WTC11 (cell line): ENCODE measurements at regions not wholly inside any gene's neighbourhood (a gene's known extent, or its start where the extent isn't known, plus 50 kb on each side); places are given as distances from the start of the nearest gene placed in this dataset.

Experiments used
- ATAC-seq: fragments of 200-7000 bp; cut with Tn5 transposase; 2 replicates; pipeline ENCODE4 v1.10.0; 2021; ENCODE audit warnings: mild to moderate bottlenecking, moderate library complexity
- CTCF ChIA-PET: fragments of 300-600 bp; sonication (Branson Sonifier 250); formaldehyde crosslinking; loops from one replicate; lab custom pipeline; 2021; ENCODE audit warnings: antibody characterized with exemption; lab: Charles Lee
- POLR2A ChIA-PET: fragments of 350-600 bp; sonication (Branson Sonifier 250); formaldehyde crosslinking; loops from one replicate; lab custom pipeline; 2021; ENCODE audit warnings: antibody characterized with exemption; lab: Charles Lee
- DNase-seq: peaks from one replicate; pipeline ENCODE4 v3.0.0; 2021; ENCODE audit warnings: low spot score
- H3K27ac Mint-ChIP-seq: 2 replicates; pipeline ENCODE4 v1.8.0; 2021; ENCODE audit warnings: mixed read lengths
- H3K27me3 Mint-ChIP-seq: 2 replicates; pipeline ENCODE4 v1.8.0; 2021; ENCODE audit warnings: low read depth, mild to moderate bottlenecking, moderate library complexity, mixed read lengths
- H3K36me3 Mint-ChIP-seq: 2 replicates; pipeline ENCODE4 v1.8.0; 2021; ENCODE audit warnings: mixed read lengths
- H3K4me1 Mint-ChIP-seq: 2 replicates; pipeline ENCODE4 v1.8.0; 2022; ENCODE audit warnings: mixed read lengths
- H3K4me3 Mint-ChIP-seq: 2 replicates; pipeline ENCODE4 v1.8.0; 2021; ENCODE audit warnings: mild to moderate bottlenecking, moderate library complexity, mixed read lengths
- H3K9me3 Mint-ChIP-seq: 2 replicates; pipeline ENCODE4 v1.8.0; 2021; ENCODE audit warnings: mixed read lengths
- FOXP1 ChIP-seq: sonication (generic); formaldehyde crosslinking; IDR thresholded peaks from 2 replicates; pipeline ENCODE4 v1.8.0; 2022; ENCODE audit warnings: missing genetic modification reagents, mild to moderate bottlenecking, moderate library complexity, borderline replicate concordance
- GRHL2 ChIP-seq: fragments of 250-450 bp; sonication (Bioruptor Pico); IDR thresholded peaks from 2 replicates; pipeline ENCODE4 v1.8.0; 2022; ENCODE audit warnings: mild to moderate bottlenecking, moderate library complexity; ENCODE audit not compliant: insufficient replicate concordance, severe bottlenecking
- HMGA2 ChIP-seq: fragments of 250-450 bp; sonication (Bioruptor Pico); IDR thresholded peaks from 2 replicates; pipeline ENCODE4 v1.4.0; 2021; ENCODE audit warnings: mild to moderate bottlenecking, moderate library complexity
- IRF2 ChIP-seq: sonication (generic); formaldehyde crosslinking; IDR thresholded peaks from 2 replicates; pipeline ENCODE4 v1.8.0; 2022; ENCODE audit warnings: low read depth, missing genetic modification reagents, borderline replicate concordance
- NFATC4 ChIP-seq: fragments of 250-450 bp; sonication (Bioruptor Pico); IDR thresholded peaks from 2 replicates; pipeline ENCODE4 v1.9.0; 2021; ENCODE audit warnings: mild to moderate bottlenecking
- NFYB ChIP-seq: sonication (generic); formaldehyde crosslinking; conservative IDR thresholded peaks from 2 replicates; pipeline ENCODE4 v1.8.0; 2022; ENCODE audit warnings: low read depth, missing genetic modification reagents
- NR2C2 ChIP-seq: sonication (generic); formaldehyde crosslinking; IDR thresholded peaks from 2 replicates; pipeline ENCODE4 v1.8.0; 2022; ENCODE audit warnings: mild to moderate bottlenecking, missing genetic modification reagents
- NR3C1 ChIP-seq: sonication (generic); formaldehyde crosslinking; conservative IDR thresholded peaks from 2 replicates; pipeline ENCODE4 v1.8.1; 2023; ENCODE audit warnings: low read depth, mild to moderate bottlenecking, missing genetic modification reagents
- SOX15 ChIP-seq: fragments of 250-450 bp; sonication (Bioruptor Pico); IDR thresholded peaks from 2 replicates; pipeline ENCODE4 v1.9.0; 2021; ENCODE audit warnings: mild to moderate bottlenecking
- TCF7 ChIP-seq: sonication (generic); formaldehyde crosslinking; IDR thresholded peaks from 2 replicates; pipeline ENCODE4 v1.8.0; 2022; ENCODE audit warnings: mild to moderate bottlenecking, low read depth, missing genetic modification reagents, moderate library complexity
- ZBTB21 ChIP-seq: sonication (generic); formaldehyde crosslinking; IDR thresholded peaks from 2 replicates; pipeline ENCODE4 v1.8.1; 2023; ENCODE audit warnings: mild to moderate bottlenecking, missing genetic modification reagents, borderline replicate concordance
- ZNF232 ChIP-seq: sonication (generic); formaldehyde crosslinking; IDR thresholded peaks from 2 replicates; pipeline ENCODE4 v1.8.0; 2022; ENCODE audit warnings: mild to moderate bottlenecking, missing genetic modification reagents
- ZNF396 ChIP-seq: fragments of 250-450 bp; sonication (Bioruptor Pico); IDR thresholded peaks from 2 replicates; pipeline ENCODE4 v1.8.0; 2021; ENCODE audit warnings: mild to moderate bottlenecking, moderate library complexity, borderline replicate concordance
- ZNF671 ChIP-seq: fragments of 250-450 bp; sonication (Bioruptor Pico); IDR thresholded peaks from 2 replicates; pipeline ENCODE4 v1.8.0; 2021; ENCODE audit warnings: mild to moderate bottlenecking
- TF ChIP-seq, protein P1 (sequence below): sonication (generic); formaldehyde crosslinking; IDR thresholded peaks from 2 replicates; pipeline ENCODE4 v1.8.1; 2023; ENCODE audit warnings: mild to moderate bottlenecking, missing genetic modification reagents
- TF ChIP-seq, protein P2 (sequence below): sonication (generic); formaldehyde crosslinking; IDR thresholded peaks from 2 replicates; pipeline ENCODE4 v1.8.1; 2022; ENCODE audit warnings: mild to moderate bottlenecking, moderate library complexity, missing genetic modification reagents
- TF ChIP-seq, protein P3 (sequence below): sonication (generic); formaldehyde crosslinking; IDR thresholded peaks from 2 replicates; pipeline ENCODE4 v1.8.0; 2022; ENCODE audit warnings: mild to moderate bottlenecking, missing genetic modification reagents
- TF ChIP-seq, protein P4 (sequence below): sonication (generic); formaldehyde crosslinking; IDR thresholded peaks from 2 replicates; pipeline ENCODE4 v1.8.0; 2023; ENCODE audit warnings: missing genetic modification reagents
- TF ChIP-seq, protein P5 (sequence below): sonication (generic); formaldehyde crosslinking; IDR thresholded peaks from 2 replicates; pipeline ENCODE4 v1.8.1; 2023; ENCODE audit warnings: mild to moderate bottlenecking, missing genetic modification reagents, moderate library complexity
- TF ChIP-seq, protein P6 (sequence below): fragments of 250-450 bp; sonication (Bioruptor Pico); IDR thresholded peaks from 2 replicates; pipeline ENCODE4 v1.9.0; 2021; ENCODE audit warnings: moderate library complexity, mild to moderate bottlenecking, inconsistent platforms, borderline replicate concordance
- TF ChIP-seq, protein P7 (sequence below): fragments of 250-450 bp; sonication (Bioruptor Pico); IDR thresholded peaks from 2 replicates; pipeline ENCODE4 v1.9.0; 2021; ENCODE audit warnings: mild to moderate bottlenecking, borderline replicate concordance

DNA sequence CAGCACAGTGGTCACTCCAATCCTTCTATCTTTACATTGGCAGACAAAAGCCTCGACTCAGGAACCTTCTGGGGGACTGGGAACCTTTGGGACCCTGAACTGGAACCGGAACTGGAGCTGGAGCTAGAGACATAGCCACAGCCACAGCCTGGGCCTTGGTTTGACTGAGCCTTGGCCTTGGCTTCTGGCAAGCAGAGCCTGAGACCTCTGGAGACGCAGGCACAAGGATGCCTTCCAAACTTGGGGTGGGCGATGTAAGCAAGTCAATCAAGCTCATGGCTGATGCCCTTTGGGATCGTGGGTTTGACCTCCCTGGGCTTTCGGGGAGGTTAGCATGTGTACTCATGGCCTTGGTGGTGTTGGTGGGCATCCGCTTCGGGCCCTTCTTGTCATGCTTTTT lies 619.3 kb downstream of the MBD2 start:
- ATAC-seq (no peak), DNase-seq (no peak)
- ChIA-PET CTCF (no interaction called here), POLR2A (no interaction called here)
- TF ChIP-seq ZNF396 (CRISPR knock-in tag) (no peak), SOX15 (CRISPR knock-in tag) (no peak), NR2C2 (CRISPR knock-in tag) (no peak), HMGA2 (CRISPR knock-in tag) (no peak), ZNF232 (no peak), NFYB (CRISPR knock-in tag) (no peak), IRF2 (CRISPR knock-in tag) (no peak)
- TF ChIP-seq, protein P1, sequence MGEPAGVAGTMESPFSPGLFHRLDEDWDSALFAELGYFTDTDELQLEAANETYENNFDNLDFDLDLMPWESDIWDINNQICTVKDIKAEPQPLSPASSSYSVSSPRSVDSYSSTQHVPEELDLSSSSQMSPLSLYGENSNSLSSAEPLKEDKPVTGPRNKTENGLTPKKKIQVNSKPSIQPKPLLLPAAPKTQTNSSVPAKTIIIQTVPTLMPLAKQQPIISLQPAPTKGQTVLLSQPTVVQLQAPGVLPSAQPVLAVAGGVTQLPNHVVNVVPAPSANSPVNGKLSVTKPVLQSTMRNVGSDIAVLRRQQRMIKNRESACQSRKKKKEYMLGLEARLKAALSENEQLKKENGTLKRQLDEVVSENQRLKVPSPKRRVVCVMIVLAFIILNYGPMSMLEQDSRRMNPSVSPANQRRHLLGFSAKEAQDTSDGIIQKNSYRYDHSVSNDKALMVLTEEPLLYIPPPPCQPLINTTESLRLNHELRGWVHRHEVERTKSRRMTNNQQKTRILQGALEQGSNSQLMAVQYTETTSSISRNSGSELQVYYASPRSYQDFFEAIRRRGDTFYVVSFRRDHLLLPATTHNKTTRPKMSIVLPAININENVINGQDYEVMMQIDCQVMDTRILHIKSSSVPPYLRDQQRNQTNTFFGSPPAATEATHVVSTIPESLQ (CRISPR knock-in tag), result no peak
- TF ChIP-seq, protein P2, sequence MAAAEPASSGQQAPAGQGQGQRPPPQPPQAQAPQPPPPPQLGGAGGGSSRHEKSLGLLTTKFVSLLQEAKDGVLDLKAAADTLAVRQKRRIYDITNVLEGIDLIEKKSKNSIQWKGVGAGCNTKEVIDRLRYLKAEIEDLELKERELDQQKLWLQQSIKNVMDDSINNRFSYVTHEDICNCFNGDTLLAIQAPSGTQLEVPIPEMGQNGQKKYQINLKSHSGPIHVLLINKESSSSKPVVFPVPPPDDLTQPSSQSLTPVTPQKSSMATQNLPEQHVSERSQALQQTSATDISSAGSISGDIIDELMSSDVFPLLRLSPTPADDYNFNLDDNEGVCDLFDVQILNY, result no peak
- TF ChIP-seq, protein P3, sequence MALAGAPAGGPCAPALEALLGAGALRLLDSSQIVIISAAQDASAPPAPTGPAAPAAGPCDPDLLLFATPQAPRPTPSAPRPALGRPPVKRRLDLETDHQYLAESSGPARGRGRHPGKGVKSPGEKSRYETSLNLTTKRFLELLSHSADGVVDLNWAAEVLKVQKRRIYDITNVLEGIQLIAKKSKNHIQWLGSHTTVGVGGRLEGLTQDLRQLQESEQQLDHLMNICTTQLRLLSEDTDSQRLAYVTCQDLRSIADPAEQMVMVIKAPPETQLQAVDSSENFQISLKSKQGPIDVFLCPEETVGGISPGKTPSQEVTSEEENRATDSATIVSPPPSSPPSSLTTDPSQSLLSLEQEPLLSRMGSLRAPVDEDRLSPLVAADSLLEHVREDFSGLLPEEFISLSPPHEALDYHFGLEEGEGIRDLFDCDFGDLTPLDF, result no peak
- no peaks in the 10 kb centered on the region for H3K36me3 Mint-ChIP-seq
- H3K4me1 Mint-ChIP-seq, result no peaks in the 10 kb centered on the region; the same call in 1 of the 2 replicates
- no peaks in the 10 kb centered on the region for H3K27me3 Mint-ChIP-seq
- no peak overlapping the region for H3K4me3 Mint-ChIP-seq
- H3K27ac Mint-ChIP-seq, result no peak overlapping the region
- H3K9me3 Mint-ChIP-seq, result no peaks in the 10 kb centered on the region

DNA sequence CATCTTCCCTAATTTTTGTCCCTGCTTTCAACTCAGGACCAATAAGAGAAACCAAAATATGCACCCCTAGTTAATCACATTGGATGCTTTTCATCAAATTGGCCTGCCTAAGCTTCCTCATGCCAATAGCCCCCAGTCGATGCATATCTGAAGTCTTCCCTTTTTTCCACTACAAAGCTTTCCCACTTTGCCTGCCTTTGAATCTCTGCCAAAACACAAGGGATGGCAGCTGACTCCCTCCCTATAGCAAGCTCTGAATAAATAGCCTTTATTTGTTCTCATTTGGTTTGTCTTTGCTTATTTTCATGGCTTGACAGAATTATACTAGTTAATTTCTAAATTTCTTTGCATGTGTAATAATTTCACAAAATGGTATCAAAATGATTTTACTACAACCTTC lies 621.2 kb downstream of the MBD2 start:
- no peak for ATAC-seq
- H3K9me3 Mint-ChIP-seq, result no peaks in the 10 kb centered on the region
- TF ChIP-seq NR3C1 (CRISPR knock-in tag), result no peak
- TF ChIP-seq, protein P4, sequence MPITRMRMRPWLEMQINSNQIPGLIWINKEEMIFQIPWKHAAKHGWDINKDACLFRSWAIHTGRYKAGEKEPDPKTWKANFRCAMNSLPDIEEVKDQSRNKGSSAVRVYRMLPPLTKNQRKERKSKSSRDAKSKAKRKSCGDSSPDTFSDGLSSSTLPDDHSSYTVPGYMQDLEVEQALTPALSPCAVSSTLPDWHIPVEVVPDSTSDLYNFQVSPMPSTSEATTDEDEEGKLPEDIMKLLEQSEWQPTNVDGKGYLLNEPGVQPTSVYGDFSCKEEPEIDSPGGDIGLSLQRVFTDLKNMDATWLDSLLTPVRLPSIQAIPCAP, result no peak
- TF ChIP-seq, protein P5, sequence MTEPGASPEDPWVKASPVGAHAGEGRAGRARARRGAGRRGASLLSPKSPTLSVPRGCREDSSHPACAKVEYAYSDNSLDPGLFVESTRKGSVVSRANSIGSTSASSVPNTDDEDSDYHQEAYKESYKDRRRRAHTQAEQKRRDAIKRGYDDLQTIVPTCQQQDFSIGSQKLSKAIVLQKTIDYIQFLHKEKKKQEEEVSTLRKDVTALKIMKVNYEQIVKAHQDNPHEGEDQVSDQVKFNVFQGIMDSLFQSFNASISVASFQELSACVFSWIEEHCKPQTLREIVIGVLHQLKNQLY (CRISPR knock-in tag), result no peak
- TF ChIP-seq ZBTB21, result no peak
- TF ChIP-seq, protein P1 (CRISPR knock-in tag), result no peak
- no peak for TF ChIP-seq TCF7 (CRISPR knock-in tag)
- no peak for TF ChIP-seq FOXP1 (CRISPR knock-in tag)
- TF ChIP-seq, all 79 proteins: peak for 0
- H3K27ac Mint-ChIP-seq, result no peak overlapping the region
- no peak for DNase-seq
- no peaks in the 10 kb centered on the region for H3K27me3 Mint-ChIP-seq
- no peaks in the 10 kb centered on the region; the same call in 1 of the 2 replicates for H3K4me1 Mint-ChIP-seq
- ChIA-PET CTCF (no interaction called here), POLR2A (no interaction called here)
- no peak overlapping the region for H3K4me3 Mint-ChIP-seq
- H3K36me3 Mint-ChIP-seq, result no peaks in the 10 kb centered on the region

DNA sequence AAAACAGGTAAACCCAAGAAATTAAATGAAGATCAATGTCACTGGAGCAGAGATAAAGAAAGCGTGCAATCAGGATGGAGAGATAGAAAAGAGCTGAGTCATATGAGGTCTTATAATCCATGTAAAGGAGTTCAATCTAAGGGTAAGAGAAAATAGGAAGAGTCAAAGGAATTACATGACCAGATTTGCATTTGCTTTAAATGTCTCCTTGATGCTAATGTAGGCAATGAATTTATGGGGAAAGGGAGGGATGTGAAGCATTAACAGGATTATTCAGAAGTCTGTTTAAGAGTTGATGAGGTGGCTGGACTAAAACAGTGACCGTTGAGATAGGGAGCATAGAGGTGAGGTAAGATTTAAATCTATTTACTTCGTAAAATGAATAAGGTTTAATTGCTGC lies 623.1 kb downstream of the MBD2 start:
- ChIA-PET CTCF (no interaction called here), POLR2A (no interaction called here)
- no peak overlapping the region for H3K27ac Mint-ChIP-seq
- no peaks in the 10 kb centered on the region for H3K27me3 Mint-ChIP-seq
- DNase-seq, result no peak
- no peak overlapping the region for H3K4me3 Mint-ChIP-seq
- no peaks in the 10 kb centered on the region; the same call in 1 of the 2 replicates for H3K4me1 Mint-ChIP-seq
- H3K9me3 Mint-ChIP-seq, result no peaks in the 10 kb centered on the region
- no peak for ATAC-seq
- H3K36me3 Mint-ChIP-seq, result no peaks in the 10 kb centered on the region
- TF ChIP-seq, protein P6, sequence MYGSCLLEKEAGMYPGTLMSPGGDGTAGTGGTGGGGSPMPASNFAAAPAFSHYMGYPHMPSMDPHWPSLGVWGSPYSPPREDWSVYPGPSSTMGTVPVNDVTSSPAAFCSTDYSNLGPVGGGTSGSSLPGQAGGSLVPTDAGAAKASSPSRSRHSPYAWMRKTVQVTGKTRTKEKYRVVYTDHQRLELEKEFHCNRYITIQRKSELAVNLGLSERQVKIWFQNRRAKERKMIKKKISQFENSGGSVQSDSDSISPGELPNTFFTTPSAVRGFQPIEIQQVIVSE, result no peak
- TF ChIP-seq, protein P7, sequence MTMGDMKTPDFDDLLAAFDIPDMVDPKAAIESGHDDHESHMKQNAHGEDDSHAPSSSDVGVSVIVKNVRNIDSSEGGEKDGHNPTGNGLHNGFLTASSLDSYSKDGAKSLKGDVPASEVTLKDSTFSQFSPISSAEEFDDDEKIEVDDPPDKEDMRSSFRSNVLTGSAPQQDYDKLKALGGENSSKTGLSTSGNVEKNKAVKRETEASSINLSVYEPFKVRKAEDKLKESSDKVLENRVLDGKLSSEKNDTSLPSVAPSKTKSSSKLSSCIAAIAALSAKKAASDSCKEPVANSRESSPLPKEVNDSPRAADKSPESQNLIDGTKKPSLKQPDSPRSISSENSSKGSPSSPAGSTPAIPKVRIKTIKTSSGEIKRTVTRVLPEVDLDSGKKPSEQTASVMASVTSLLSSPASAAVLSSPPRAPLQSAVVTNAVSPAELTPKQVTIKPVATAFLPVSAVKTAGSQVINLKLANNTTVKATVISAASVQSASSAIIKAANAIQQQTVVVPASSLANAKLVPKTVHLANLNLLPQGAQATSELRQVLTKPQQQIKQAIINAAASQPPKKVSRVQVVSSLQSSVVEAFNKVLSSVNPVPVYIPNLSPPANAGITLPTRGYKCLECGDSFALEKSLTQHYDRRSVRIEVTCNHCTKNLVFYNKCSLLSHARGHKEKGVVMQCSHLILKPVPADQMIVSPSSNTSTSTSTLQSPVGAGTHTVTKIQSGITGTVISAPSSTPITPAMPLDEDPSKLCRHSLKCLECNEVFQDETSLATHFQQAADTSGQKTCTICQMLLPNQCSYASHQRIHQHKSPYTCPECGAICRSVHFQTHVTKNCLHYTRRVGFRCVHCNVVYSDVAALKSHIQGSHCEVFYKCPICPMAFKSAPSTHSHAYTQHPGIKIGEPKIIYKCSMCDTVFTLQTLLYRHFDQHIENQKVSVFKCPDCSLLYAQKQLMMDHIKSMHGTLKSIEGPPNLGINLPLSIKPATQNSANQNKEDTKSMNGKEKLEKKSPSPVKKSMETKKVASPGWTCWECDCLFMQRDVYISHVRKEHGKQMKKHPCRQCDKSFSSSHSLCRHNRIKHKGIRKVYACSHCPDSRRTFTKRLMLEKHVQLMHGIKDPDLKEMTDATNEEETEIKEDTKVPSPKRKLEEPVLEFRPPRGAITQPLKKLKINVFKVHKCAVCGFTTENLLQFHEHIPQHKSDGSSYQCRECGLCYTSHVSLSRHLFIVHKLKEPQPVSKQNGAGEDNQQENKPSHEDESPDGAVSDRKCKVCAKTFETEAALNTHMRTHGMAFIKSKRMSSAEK (CRISPR knock-in tag), result no peak
- TF ChIP-seq GRHL2 (CRISPR knock-in tag), result no peak
- TF ChIP-seq NFATC4 (CRISPR knock-in tag), result no peak
- TF ChIP-seq ZNF671 (CRISPR knock-in tag), result no peak
